GM12874 (cell line): ENCODE measurements at regions not wholly inside any gene's neighbourhood (a gene's known extent, or its start where the extent isn't known, plus 50 kb on each side); places are given as distances from the start of the nearest gene placed in this dataset.

Source experiments
- CTCF ChIP-seq: IDR thresholded peaks from 2 replicates; pipeline ENCODE4 v1.5.1; 2011; ENCODE audit warnings: low read depth, mild to moderate bottlenecking, control low read depth, low read length, moderate library complexity; ENCODE audit not compliant: insufficient read depth

- TF ChIP-seq CTCF = no peak
Observed at GRCh38 chrX:149207518-149207917, 297.6 kb downstream of the IDS start.

- no peak for TF ChIP-seq CTCF
Observed at GRCh38 chrX:149205937-149206336, 299.2 kb downstream of the IDS start.

- no peak for TF ChIP-seq CTCF
Observed at GRCh38 chrX:149205081-149205480, 300.0 kb downstream of the IDS start.

- TF ChIP-seq CTCF = no peak
Observed at GRCh38 chrX:149199734-149200133, 305.4 kb downstream of the IDS start.

GRCh38 chrX:149198980-149199732 is 305.9 kb downstream of the IDS start:
- no peak for TF ChIP-seq CTCF

- no peak for TF ChIP-seq CTCF
Observed at GRCh38 chrX:149185087-149185486, 320.0 kb downstream of the IDS start.

GRCh38 chrX:149161435-149162088 is 343.5 kb downstream of the IDS start:
- no peak for TF ChIP-seq CTCF
